GM21423 (cell line): ENCODE measurements at regions not wholly inside any gene's neighbourhood (a gene's known extent, or its start where the extent isn't known, plus 50 kb on each side); places are given as distances from the start of the nearest gene placed in this dataset.

Source experiments
- ATAC-seq: cut with Tn5 transposase; IDR thresholded peaks from one replicate; pipeline ENCODE4 v1.9.1; 2021; ENCODE audit warnings: mild to moderate bottlenecking, moderate library complexity; ENCODE audit not compliant: unreplicated experiment

GRCh38 chr12:58608711-58609110 is 311.6 kb downstream of the LRIG3 start:
- no peak for ATAC-seq

GRCh38 chr12:58615047-58615446 is 305.3 kb downstream of the LRIG3 start:
- ATAC-seq, result no peak

- no peak for ATAC-seq
Measured at GRCh38 chr12:58615576-58615975, 304.7 kb downstream of the LRIG3 start.

GRCh38 chr12:58616618-58617017 is 303.7 kb downstream of the LRIG3 start:
- no peak for ATAC-seq

- ATAC-seq, result no peak
Measured at GRCh38 chr12:58621126-58621525, 299.2 kb downstream of the LRIG3 start.

- ATAC-seq, result no peak
Measured at GRCh38 chr12:58629376-58629775, 290.9 kb downstream of the LRIG3 start.

GRCh38 chr12:58633479-58633878 is 286.8 kb downstream of the LRIG3 start:
- ATAC-seq, result no peak

GRCh38 chr12:58639318-58639934 is 280.9 kb downstream of the LRIG3 start:
- ATAC-seq, result no peak

- no peak for ATAC-seq
Measured at GRCh38 chr12:58640314-58640713, 280.0 kb downstream of the LRIG3 start.

- ATAC-seq, result no peak
Measured at GRCh38 chr12:58645946-58646345, 274.4 kb downstream of the LRIG3 start.

- no peak for ATAC-seq
Measured at GRCh38 chr12:58647495-58647894, 272.8 kb downstream of the LRIG3 start.

GRCh38 chr12:58648176-58648575 is 272.1 kb downstream of the LRIG3 start:
- no peak for ATAC-seq

GRCh38 chr12:58651850-58652249 is 268.5 kb downstream of the LRIG3 start:
- ATAC-seq, result no peak

GRCh38 chr12:58654021-58654420 is 266.3 kb downstream of the LRIG3 start:
- no peak for ATAC-seq

GRCh38 chr12:58655375-58655774 is 264.9 kb downstream of the LRIG3 start:
- ATAC-seq, result no peak

- ATAC-seq, result no peak
Measured at GRCh38 chr12:58656254-58657009, 263.9 kb downstream of the LRIG3 start.

- no peak for ATAC-seq
Measured at GRCh38 chr12:58657190-58657589, 263.1 kb downstream of the LRIG3 start.

GRCh38 chr12:58665375-58665774 is 254.9 kb downstream of the LRIG3 start:
- ATAC-seq, result no peak

- no peak for ATAC-seq
Measured at GRCh38 chr12:58668233-58668632, 252.1 kb downstream of the LRIG3 start.

- ATAC-seq, result no peak
Measured at GRCh38 chr12:58668871-58669270, 251.4 kb downstream of the LRIG3 start.

GRCh38 chr12:58670623-58671022 is 249.7 kb downstream of the LRIG3 start:
- ATAC-seq, result no peak

GRCh38 chr12:58671196-58671595 is 249.1 kb downstream of the LRIG3 start:
- ATAC-seq, result no peak

- no peak for ATAC-seq
Measured at GRCh38 chr12:58673021-58673420, 247.3 kb downstream of the LRIG3 start.
